SU-DHL-6 (cell line): ENCODE measurements at regions not wholly inside any gene's neighbourhood (a gene's known extent, or its start where the extent isn't known, plus 50 kb on each side); places are given as distances from the start of the nearest gene placed in this dataset.

Experiments used
- EZH2phosphoT487 ChIP-seq: fragments of 200-600 bp; sonication (generic), shearing (Covaris generic); conservative IDR thresholded peaks from 2 replicates; pipeline ENCODE4 v1.6.1; 2018; ENCODE audit warnings: mild to moderate bottlenecking, antibody characterized with exemption, low read length, moderate library complexity, mixed read lengths
- TF ChIP-seq, protein P1 (sequence below): fragments of 200-600 bp; sonication (generic); IDR thresholded peaks from one replicate; pipeline ENCODE4 v1.5.1; 2017; ENCODE audit warnings: antibody characterized with exemption, mild to moderate bottlenecking, low read length, moderate library complexity; ENCODE audit not compliant: insufficient read depth, poor library complexity, severe bottlenecking

DNA sequence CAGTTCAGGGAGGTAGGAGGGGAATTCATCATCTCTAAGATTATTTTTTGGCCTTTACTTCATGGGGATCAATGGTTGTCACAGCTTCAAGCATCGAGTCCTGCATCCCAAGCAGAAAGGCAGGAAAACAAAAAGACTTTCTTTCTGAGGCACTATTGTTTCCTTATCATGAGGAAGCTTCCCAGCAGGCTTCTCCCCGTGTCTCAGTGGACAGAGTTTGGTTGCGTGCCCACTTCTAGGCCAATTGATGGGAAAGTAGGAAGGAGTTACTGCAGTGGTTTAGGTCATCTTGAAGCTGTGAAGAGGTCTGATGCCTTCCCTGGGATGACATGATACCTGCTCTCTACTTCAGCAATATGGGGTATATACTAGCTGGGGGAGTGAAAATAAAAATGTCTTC is 175.3 kb upstream of the CDH13 start:
- TF ChIP-seq, protein P1, sequence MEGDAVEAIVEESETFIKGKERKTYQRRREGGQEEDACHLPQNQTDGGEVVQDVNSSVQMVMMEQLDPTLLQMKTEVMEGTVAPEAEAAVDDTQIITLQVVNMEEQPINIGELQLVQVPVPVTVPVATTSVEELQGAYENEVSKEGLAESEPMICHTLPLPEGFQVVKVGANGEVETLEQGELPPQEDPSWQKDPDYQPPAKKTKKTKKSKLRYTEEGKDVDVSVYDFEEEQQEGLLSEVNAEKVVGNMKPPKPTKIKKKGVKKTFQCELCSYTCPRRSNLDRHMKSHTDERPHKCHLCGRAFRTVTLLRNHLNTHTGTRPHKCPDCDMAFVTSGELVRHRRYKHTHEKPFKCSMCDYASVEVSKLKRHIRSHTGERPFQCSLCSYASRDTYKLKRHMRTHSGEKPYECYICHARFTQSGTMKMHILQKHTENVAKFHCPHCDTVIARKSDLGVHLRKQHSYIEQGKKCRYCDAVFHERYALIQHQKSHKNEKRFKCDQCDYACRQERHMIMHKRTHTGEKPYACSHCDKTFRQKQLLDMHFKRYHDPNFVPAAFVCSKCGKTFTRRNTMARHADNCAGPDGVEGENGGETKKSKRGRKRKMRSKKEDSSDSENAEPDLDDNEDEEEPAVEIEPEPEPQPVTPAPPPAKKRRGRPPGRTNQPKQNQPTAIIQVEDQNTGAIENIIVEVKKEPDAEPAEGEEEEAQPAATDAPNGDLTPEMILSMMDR, result no peak
- TF ChIP-seq EZH2phosphoT487, result no peak
